SK-N-SH (cell line): ENCODE measurements at regions not wholly inside any gene's neighbourhood (a gene's known extent, or its start where the extent isn't known, plus 50 kb on each side); places are given as distances from the start of the nearest gene placed in this dataset.

Source experiments
- CHD2 ChIP-seq: fragments of 150-350 bp; IDR thresholded peaks from 2 replicates; pipeline ENCODE4 v1.6.1; 2018; ENCODE audit warnings: low read length; ENCODE audit not compliant: partially characterized antibody
- NRF1 ChIP-seq: IDR thresholded peaks from 2 replicates; pipeline ENCODE4 v1.6.1; 2012; ENCODE audit warnings: low read depth, mild to moderate bottlenecking, low read length
- POLR2AphosphoS5 ChIP-seq: IDR thresholded peaks from 2 replicates; pipeline ENCODE4 v1.6.1; 2012; ENCODE audit warnings: low read depth, low read length
- RAD21 ChIP-seq: IDR thresholded peaks from 2 replicates; pipeline ENCODE4 v1.6.1; 2012; ENCODE audit warnings: mild to moderate bottlenecking, low read length
- RFX5 ChIP-seq: IDR thresholded peaks from 2 replicates; pipeline ENCODE4 v1.6.1; 2012; ENCODE audit warnings: mild to moderate bottlenecking, improper control_type of control experiment, low read length
- RXRA ChIP-seq: IDR thresholded peaks from 2 replicates; pipeline ENCODE4 v1.4.0; 2012; ENCODE audit warnings: low read depth, mild to moderate bottlenecking, borderline replicate concordance
- TF ChIP-seq, protein P1 (sequence below): fragments of 200-600 bp; sonication (generic); IDR thresholded peaks from 2 replicates; pipeline ENCODE4 v1.6.1; 2017; ENCODE audit warnings: antibody characterized with exemption, mild to moderate bottlenecking, moderate library complexity
- TF ChIP-seq, protein P2 (sequence below): IDR thresholded peaks from 2 replicates; pipeline ENCODE4 v1.4.0; 2012; ENCODE audit warnings: low read depth
- TF ChIP-seq, protein P3 (sequence below): IDR thresholded peaks from 2 replicates; pipeline ENCODE4 v1.6.1; 2012; ENCODE audit warnings: mild to moderate bottlenecking, low read depth, low read length, moderate library complexity

DNA sequence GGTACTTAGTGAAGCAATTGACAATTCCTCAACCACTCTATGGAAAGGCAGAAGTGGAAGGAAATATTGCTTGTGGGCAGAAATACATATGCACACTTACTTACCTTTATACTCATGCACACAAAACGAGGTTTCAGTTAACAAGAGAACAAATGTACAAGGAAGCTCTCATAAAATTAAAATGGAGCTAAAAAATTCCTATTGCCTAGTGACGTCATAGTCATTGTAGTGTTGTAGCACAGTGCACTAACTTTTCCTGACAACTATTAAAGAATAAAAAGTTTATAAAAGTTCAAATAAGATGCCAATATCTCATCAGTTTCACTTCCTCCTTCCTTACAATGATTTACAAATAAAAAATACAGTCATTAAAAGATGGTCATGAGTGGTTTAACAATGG is 1161.9 kb upstream of the NRXN1 start:
- TF ChIP-seq, protein P1, sequence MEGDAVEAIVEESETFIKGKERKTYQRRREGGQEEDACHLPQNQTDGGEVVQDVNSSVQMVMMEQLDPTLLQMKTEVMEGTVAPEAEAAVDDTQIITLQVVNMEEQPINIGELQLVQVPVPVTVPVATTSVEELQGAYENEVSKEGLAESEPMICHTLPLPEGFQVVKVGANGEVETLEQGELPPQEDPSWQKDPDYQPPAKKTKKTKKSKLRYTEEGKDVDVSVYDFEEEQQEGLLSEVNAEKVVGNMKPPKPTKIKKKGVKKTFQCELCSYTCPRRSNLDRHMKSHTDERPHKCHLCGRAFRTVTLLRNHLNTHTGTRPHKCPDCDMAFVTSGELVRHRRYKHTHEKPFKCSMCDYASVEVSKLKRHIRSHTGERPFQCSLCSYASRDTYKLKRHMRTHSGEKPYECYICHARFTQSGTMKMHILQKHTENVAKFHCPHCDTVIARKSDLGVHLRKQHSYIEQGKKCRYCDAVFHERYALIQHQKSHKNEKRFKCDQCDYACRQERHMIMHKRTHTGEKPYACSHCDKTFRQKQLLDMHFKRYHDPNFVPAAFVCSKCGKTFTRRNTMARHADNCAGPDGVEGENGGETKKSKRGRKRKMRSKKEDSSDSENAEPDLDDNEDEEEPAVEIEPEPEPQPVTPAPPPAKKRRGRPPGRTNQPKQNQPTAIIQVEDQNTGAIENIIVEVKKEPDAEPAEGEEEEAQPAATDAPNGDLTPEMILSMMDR, result no peak
- TF ChIP-seq POLR2AphosphoS5 (no peak), RAD21 (no peak), NRF1 (no peak), RXRA (no peak), RFX5 (no peak), CHD2 (no peak)
- TF ChIP-seq, protein P2, sequence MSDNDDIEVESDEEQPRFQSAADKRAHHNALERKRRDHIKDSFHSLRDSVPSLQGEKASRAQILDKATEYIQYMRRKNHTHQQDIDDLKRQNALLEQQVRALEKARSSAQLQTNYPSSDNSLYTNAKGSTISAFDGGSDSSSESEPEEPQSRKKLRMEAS, result no peak
- TF ChIP-seq, protein P3, sequence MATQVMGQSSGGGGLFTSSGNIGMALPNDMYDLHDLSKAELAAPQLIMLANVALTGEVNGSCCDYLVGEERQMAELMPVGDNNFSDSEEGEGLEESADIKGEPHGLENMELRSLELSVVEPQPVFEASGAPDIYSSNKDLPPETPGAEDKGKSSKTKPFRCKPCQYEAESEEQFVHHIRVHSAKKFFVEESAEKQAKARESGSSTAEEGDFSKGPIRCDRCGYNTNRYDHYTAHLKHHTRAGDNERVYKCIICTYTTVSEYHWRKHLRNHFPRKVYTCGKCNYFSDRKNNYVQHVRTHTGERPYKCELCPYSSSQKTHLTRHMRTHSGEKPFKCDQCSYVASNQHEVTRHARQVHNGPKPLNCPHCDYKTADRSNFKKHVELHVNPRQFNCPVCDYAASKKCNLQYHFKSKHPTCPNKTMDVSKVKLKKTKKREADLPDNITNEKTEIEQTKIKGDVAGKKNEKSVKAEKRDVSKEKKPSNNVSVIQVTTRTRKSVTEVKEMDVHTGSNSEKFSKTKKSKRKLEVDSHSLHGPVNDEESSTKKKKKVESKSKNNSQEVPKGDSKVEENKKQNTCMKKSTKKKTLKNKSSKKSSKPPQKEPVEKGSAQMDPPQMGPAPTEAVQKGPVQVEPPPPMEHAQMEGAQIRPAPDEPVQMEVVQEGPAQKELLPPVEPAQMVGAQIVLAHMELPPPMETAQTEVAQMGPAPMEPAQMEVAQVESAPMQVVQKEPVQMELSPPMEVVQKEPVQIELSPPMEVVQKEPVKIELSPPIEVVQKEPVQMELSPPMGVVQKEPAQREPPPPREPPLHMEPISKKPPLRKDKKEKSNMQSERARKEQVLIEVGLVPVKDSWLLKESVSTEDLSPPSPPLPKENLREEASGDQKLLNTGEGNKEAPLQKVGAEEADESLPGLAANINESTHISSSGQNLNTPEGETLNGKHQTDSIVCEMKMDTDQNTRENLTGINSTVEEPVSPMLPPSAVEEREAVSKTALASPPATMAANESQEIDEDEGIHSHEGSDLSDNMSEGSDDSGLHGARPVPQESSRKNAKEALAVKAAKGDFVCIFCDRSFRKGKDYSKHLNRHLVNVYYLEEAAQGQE, result no peak
